WI38 (cell line): ENCODE measurements at regions not wholly inside any gene's neighbourhood (a gene's known extent, or its start where the extent isn't known, plus 50 kb on each side); places are given as distances from the start of the nearest gene placed in this dataset.

Source experiments
- H3K4me3 ChIP-seq: 2 replicates; pipeline ENCODE4 v1.5.1; 2011; ENCODE audit warnings: low read depth, mild to moderate bottlenecking, control low read depth, low read length
- TF ChIP-seq, protein P1 (sequence below): IDR thresholded peaks from 2 replicates; pipeline ENCODE4 v1.5.1; 2012; ENCODE audit warnings: low read depth, mild to moderate bottlenecking, control low read depth, low read length

GRCh38 chr1:93744299-93744988 is 62.8 kb upstream of the BCAR3 start:
- TF ChIP-seq, protein P1, sequence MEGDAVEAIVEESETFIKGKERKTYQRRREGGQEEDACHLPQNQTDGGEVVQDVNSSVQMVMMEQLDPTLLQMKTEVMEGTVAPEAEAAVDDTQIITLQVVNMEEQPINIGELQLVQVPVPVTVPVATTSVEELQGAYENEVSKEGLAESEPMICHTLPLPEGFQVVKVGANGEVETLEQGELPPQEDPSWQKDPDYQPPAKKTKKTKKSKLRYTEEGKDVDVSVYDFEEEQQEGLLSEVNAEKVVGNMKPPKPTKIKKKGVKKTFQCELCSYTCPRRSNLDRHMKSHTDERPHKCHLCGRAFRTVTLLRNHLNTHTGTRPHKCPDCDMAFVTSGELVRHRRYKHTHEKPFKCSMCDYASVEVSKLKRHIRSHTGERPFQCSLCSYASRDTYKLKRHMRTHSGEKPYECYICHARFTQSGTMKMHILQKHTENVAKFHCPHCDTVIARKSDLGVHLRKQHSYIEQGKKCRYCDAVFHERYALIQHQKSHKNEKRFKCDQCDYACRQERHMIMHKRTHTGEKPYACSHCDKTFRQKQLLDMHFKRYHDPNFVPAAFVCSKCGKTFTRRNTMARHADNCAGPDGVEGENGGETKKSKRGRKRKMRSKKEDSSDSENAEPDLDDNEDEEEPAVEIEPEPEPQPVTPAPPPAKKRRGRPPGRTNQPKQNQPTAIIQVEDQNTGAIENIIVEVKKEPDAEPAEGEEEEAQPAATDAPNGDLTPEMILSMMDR, result no peak
- no peak overlapping the region for H3K4me3 ChIP-seq

- TF ChIP-seq, protein P1, result no peak
- no peak overlapping the region for H3K4me3 ChIP-seq
Measured at GRCh38 chr1:93743465-93743864, 61.8 kb upstream of the BCAR3 start.

- TF ChIP-seq, protein P1, result no peak
- no peak overlapping the region for H3K4me3 ChIP-seq
Measured at GRCh38 chr1:93740601-93741031, 59.0 kb upstream of the BCAR3 start.

DNA sequence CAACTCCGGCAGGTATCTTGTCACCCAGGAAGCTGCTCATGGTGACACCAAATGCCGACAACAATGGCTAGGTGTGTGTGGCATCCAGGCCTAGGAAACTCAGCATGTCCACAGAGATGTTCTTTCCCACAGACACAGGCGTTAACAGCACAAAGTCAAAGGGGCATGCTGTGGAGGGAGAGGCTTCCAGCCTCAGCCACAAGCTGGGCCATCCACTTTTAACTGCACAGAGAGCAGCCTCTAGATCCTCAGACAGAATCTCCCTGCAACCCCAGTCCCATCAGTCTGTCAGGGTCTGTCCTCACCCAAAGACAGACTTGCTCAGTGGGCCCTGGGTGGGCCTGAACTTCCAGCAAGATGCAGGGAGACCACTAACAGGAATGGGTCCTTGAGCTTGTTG is 58.5 kb upstream of the BCAR3 start:
- TF ChIP-seq, protein P1, result no peak
- no peak overlapping the region for H3K4me3 ChIP-seq

DNA sequence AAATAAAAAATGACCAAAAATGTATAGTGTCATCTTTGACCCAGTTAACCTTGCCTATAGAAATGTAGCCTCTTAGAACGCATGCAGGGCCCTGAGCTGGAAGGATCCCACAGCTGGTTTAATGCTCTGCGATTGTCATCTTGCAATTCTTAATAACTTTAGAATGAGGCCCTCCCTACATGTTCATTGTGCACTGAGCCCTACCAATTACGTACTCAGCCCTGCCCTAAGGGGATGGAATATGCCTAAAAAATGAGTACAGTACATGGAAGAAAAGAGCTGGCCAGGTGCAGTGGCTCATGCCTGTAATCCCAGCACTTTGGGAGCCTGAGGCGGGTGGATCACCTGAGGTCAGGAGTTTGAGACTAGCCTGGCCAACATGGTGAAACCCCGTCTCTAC is 57.8 kb upstream of the BCAR3 start:
- H3K4me3 ChIP-seq, result no peak overlapping the region
- TF ChIP-seq, protein P1, result no peak

DNA sequence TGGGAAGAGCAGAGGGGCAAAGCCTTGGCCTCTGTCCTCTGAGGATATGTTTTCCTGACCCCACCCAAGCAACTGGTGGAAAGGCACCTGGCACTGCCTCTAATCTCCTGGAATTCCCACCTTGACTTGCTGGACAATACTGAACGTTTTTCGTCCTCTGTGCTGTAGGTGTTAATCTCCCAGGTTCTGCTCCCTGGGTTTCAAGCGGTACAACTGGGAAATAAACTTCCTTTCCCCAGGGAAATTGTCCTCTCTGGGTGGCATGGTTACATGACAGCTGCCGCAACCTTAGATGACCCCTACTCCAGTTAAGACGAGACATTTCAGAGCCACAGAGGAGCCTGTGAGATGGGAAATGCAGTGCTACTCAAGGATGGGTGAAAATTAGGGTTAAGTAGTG is 57.3 kb upstream of the BCAR3 start:
- TF ChIP-seq, protein P1, result no peak
- H3K4me3 ChIP-seq, result no peak overlapping the region

DNA sequence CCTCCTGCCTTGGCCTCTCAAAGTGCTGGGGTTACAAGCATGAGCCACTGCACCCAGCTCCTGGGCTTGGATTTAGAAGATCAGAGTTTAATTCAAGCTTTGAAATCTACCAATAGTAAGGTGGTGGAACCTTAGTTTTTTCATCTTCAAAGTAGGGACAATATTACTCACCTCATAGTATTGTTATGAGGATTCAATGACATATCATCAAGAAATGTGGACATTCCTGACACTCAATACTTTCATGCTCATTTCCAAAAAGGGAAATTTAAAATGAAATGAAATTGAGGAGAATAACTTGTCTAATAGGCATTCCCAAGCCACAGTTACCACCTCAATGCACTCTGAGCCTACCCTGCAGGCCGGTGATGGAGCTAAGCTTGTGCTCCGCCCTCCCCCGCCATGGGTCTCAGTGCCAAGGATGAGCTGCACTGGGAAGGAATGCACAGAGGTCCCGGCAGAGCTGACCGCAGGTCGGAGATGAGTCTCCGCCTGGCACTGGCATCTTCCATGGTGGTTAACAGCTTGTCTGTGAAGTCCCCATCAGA is 56.5 kb upstream of the BCAR3 start:
- H3K4me3 ChIP-seq, result no peak overlapping the region
- TF ChIP-seq, protein P1, result no peak
